ENCODE measurements at regions not wholly inside any gene's neighbourhood (a gene's known extent, or its start where the extent isn't known, plus 50 kb on each side); places are given as distances from the start of the nearest gene placed in this dataset.

- Histone ChIP-seq H3K9me3 (no peaks in the 10 kb centered on the region), H3K4me3 (no peak overlapping the region), H3K27me3 (no peaks in the 10 kb centered on the region), H3K36me3 (no peaks in the 10 kb centered on the region), H3K27ac (no peak overlapping the region), H3K4me1 (no peaks in the 10 kb centered on the region)
- no peak for DNase-seq
- TF ChIP-seq POLR2A (IDR thresholded peaks at IDR 0.05) = no peak
- TF ChIP-seq CTCF (IDR thresholded peaks at IDR 0.05) = no peak
Observed at GRCh38 chr16:6281274-6281673, 1051.4 kb upstream of the RBFOX1 start.

GRCh38 chr16:6280055-6280454 lies 1052.6 kb upstream of the RBFOX1 start:
- Histone ChIP-seq H3K27ac (no peak overlapping the region), H3K4me1 (no peaks in the 10 kb centered on the region), H3K27me3 (no peaks in the 10 kb centered on the region), H3K4me3 (no peak overlapping the region), H3K9me3 (no peaks in the 10 kb centered on the region), H3K36me3 (no peaks in the 10 kb centered on the region)
- DNase-seq = no peak
- TF ChIP-seq POLR2A (IDR thresholded peaks at IDR 0.05) = no peak
- TF ChIP-seq CTCF (IDR thresholded peaks at IDR 0.05) = no peak

GRCh38 chr16:6279286-6279685 lies 1053.4 kb upstream of the RBFOX1 start:
- H3K27ac ChIP-seq = no peak overlapping the region
- no peak overlapping the region for H3K4me3 ChIP-seq
- no peaks in the 10 kb centered on the region for H3K9me3 ChIP-seq
- no peaks in the 10 kb centered on the region for H3K36me3 ChIP-seq
- DNase-seq = no peak
- TF ChIP-seq POLR2A (IDR thresholded peaks at IDR 0.05) (no peak), CTCF (IDR thresholded peaks at IDR 0.05) (no peak)
- no peaks in the 10 kb centered on the region for H3K27me3 ChIP-seq
- H3K4me1 ChIP-seq = no peaks in the 10 kb centered on the region

- no peak for DNase-seq
- TF ChIP-seq CTCF (IDR thresholded peaks at IDR 0.05) (no peak), POLR2A (IDR thresholded peaks at IDR 0.05) (no peak)
- H3K4me1 ChIP-seq = no peaks in the 10 kb centered on the region
- no peak overlapping the region for H3K4me3 ChIP-seq
- no peak overlapping the region for H3K27ac ChIP-seq
- no peaks in the 10 kb centered on the region for H3K9me3 ChIP-seq
- H3K36me3 ChIP-seq = no peaks in the 10 kb centered on the region
- no peaks in the 10 kb centered on the region for H3K27me3 ChIP-seq
Observed at GRCh38 chr16:6274351-6274750, 1058.3 kb upstream of the RBFOX1 start.

- H3K4me3 ChIP-seq = no peak overlapping the region
- H3K9me3 ChIP-seq = no peaks in the 10 kb centered on the region
- DNase-seq = no peak
- H3K27me3 ChIP-seq = no peaks in the 10 kb centered on the region
- TF ChIP-seq POLR2A (IDR thresholded peaks at IDR 0.05) (no peak), CTCF (IDR thresholded peaks at IDR 0.05) (no peak)
- H3K27ac ChIP-seq = no peak overlapping the region
- H3K36me3 ChIP-seq = no peaks in the 10 kb centered on the region
- H3K4me1 ChIP-seq = no peaks in the 10 kb centered on the region
Observed at GRCh38 chr16:6267682-6268081, 1065.0 kb upstream of the RBFOX1 start.

- H3K27me3 ChIP-seq = no peaks in the 10 kb centered on the region
- no peaks in the 10 kb centered on the region for H3K36me3 ChIP-seq
- no peaks in the 10 kb centered on the region for H3K9me3 ChIP-seq
- no peak for TF ChIP-seq POLR2A (IDR thresholded peaks at IDR 0.05)
- TF ChIP-seq CTCF (IDR thresholded peaks at IDR 0.05) = no peak
- no peak overlapping the region for H3K4me3 ChIP-seq
- no peak for DNase-seq
- H3K27ac ChIP-seq = no peak overlapping the region
- no peaks in the 10 kb centered on the region for H3K4me1 ChIP-seq
Observed at GRCh38 chr16:6266703-6267102, 1065.9 kb upstream of the RBFOX1 start.
